ENCODE measurements at regions not wholly inside any gene's neighbourhood (a gene's known extent, or its start where the extent isn't known, plus 50 kb on each side); places are given as distances from the start of the nearest gene placed in this dataset.

DNA sequence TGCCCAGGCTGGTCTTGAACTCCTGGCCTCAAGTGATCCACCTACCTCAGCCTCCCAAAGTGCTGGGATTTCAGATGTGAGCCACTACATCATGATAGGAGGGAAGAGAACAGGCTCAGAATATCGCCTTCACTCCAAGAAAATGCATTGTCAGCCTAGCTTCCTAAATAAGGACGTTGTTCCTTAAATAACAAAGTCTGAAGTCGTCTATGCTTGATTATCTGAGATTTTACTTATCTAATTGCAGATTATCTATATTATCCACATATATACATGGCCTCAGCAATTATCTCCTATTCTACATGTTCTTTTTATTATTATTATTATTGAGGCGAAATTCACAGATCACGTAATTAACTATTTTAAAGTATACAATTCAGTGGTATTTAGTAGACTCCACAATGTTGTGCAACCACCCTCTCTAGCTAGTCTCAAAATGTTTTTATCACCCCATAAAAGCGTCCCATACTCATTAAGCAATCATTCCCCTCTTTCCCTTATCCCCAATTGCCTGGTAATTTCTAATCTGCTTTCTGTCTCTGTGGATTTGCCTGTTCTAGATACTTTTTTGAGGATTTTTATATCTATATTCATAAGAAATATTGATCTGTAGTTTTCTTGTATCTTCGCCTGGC, 95.1 kb upstream of the RFX8 start:
- no peaks in the 10 kb centered on the region for H3K36me3 ChIP-seq (ENCODE audit: control insufficient read depth in 2 of 2, extremely low read depth in 1 of 2, insufficient read depth in 2 of 2, low read length in 2 of 2)
- no peak overlapping the region for H3K9ac ChIP-seq (ENCODE audit: control insufficient read depth, extremely low read depth, insufficient read depth, low read length)
- TF ChIP-seq EZH2 (IDR thresholded peaks at IDR 0.05; ENCODE audit: low read length): no peak
- TF ChIP-seq CTCF (optimal IDR thresholded peaks at IDR 0.05 in 1 of 3, IDR thresholded peaks at IDR 0.05 in 1 of 3, conservative IDR thresholded peaks at IDR 0.05 in 1 of 3; ENCODE audit: extremely low read depth in 1 of 3, insufficient read depth in 2 of 3, low read length in 3 of 3): no peak
- no peak overlapping the region for H3K4me3 ChIP-seq (ENCODE audit: control insufficient read depth in 2 of 3, extremely low read depth in 1 of 3, insufficient read depth in 2 of 3, low read depth in 1 of 3, low read length in 3 of 3)
- no peak overlapping the region for H3K4me2 ChIP-seq (ENCODE audit: control insufficient read depth, extremely low read depth, insufficient read depth, low read depth, low read length)
- H3K9me1 ChIP-seq (ENCODE audit: control insufficient read depth, extremely low read depth, insufficient read depth, low read length): no peaks in the 10 kb centered on the region
- DNase-seq (ENCODE audit: low read depth, low spot score) (no peak), FAIRE-seq (no peak)
- no peaks in the 10 kb centered on the region for H3K9me3 ChIP-seq (ENCODE audit: control insufficient read depth, low read depth, low read length)
- no peak overlapping the region for H2AFZ ChIP-seq (ENCODE audit: control insufficient read depth, low read length)
- H3K79me2 ChIP-seq (ENCODE audit: control insufficient read depth, insufficient read depth, low read length): no peaks in the 10 kb centered on the region
- dilution Hi-C loops (cut with MboI; ENCODE audit: extremely low pct_ligation_motif_present, low sequenced_read_pairs): no loop called here
- no peaks in the 10 kb centered on the region for H4K20me1 ChIP-seq (ENCODE audit: control insufficient read depth, extremely low read depth, insufficient read depth, low read length)
- peaks cover 3% of the 10 kb centered on the region for H3K27me3 ChIP-seq (ENCODE audit: control insufficient read depth, extremely low read depth, insufficient read depth, low read length)
- H3K4me1 ChIP-seq (ENCODE audit: control insufficient read depth, extremely low read depth, insufficient read depth, low read length): peaks cover 4% of the 10 kb centered on the region
- no peak overlapping the region for H3K27ac ChIP-seq (ENCODE audit: control insufficient read depth, insufficient read depth, low read length)

- Histone ChIP-seq H3K4me2 (ENCODE audit: control insufficient read depth, extremely low read depth, insufficient read depth, low read depth, low read length) (no peak overlapping the region), H3K36me3 (ENCODE audit: control insufficient read depth in 2 of 2, extremely low read depth in 1 of 2, insufficient read depth in 2 of 2, low read length in 2 of 2) (no peaks in the 10 kb centered on the region), H3K9me3 (ENCODE audit: control insufficient read depth, low read depth, low read length) (no peaks in the 10 kb centered on the region), H3K4me1 (ENCODE audit: control insufficient read depth, extremely low read depth, insufficient read depth, low read length) (peaks cover 4% of the 10 kb centered on the region), H3K27me3 (ENCODE audit: control insufficient read depth, extremely low read depth, insufficient read depth, low read length) (peaks cover 3% of the 10 kb centered on the region), H3K9me1 (ENCODE audit: control insufficient read depth, extremely low read depth, insufficient read depth, low read length) (no peaks in the 10 kb centered on the region), H3K79me2 (ENCODE audit: control insufficient read depth, insufficient read depth, low read length) (no peaks in the 10 kb centered on the region), H4K20me1 (ENCODE audit: control insufficient read depth, extremely low read depth, insufficient read depth, low read length) (no peaks in the 10 kb centered on the region), H2AFZ (ENCODE audit: control insufficient read depth, low read length) (no peak overlapping the region), H3K4me3 (ENCODE audit: control insufficient read depth in 2 of 3, extremely low read depth in 1 of 3, insufficient read depth in 2 of 3, low read depth in 1 of 3, low read length in 3 of 3) (no peak overlapping the region), H3K9ac (ENCODE audit: control insufficient read depth, extremely low read depth, insufficient read depth, low read length) (no peak overlapping the region), H3K27ac (ENCODE audit: control insufficient read depth, insufficient read depth, low read length) (no peak overlapping the region)
- no peak for FAIRE-seq
- no peak for TF ChIP-seq EZH2 (IDR thresholded peaks at IDR 0.05; ENCODE audit: low read length)
- no peak for TF ChIP-seq CTCF (optimal IDR thresholded peaks at IDR 0.05 in 1 of 3, IDR thresholded peaks at IDR 0.05 in 1 of 3, conservative IDR thresholded peaks at IDR 0.05 in 1 of 3; ENCODE audit: extremely low read depth in 1 of 3, insufficient read depth in 2 of 3, low read length in 3 of 3)
- dilution Hi-C loops (cut with MboI; ENCODE audit: extremely low pct_ligation_motif_present, low sequenced_read_pairs): no loop called here
- DNase-seq (ENCODE audit: low read depth, low spot score): no peak
These were observed 94.1 kb upstream of the RFX8 start for GRCh38 chr2:101568969-101569368.

Measured in keratinocyte (primary cell).